Kidney (tissue), 13 donors: ENCODE measurements at regions not wholly inside any gene's neighbourhood (a gene's known extent, or its start where the extent isn't known, plus 50 kb on each side); places are given as distances from the start of the nearest gene placed in this dataset.
A peak's percentile ranks its signal among the peaks of the same experiment; 100 is the strongest.
"Not testable (repeated sequence)": the region's sequence is repeated elsewhere in the genome, so short reads cannot be mapped to it uniquely, and the experiment has no call there.

Experiments
- DNase-seq, 5 donors: peaks; one replicate each; pipeline ENCODE4 v3.0.0-alpha.2; 2013 to 2020
- FAIRE-seq: peaks from 2 replicates; lab custom pipeline; 2012; peaks lifted over from hg19 to GRCh38; lab: Jason Lieb, UNC
- H3K27ac ChIP-seq, 2 donors: one replicate each; pipeline ENCODE4 v1.7.0; 2013; ENCODE audit warnings: low read depth in 2 of 2, low read length in 2 of 2, inconsistent platforms in 1 of 2
- H3K27me3 ChIP-seq: one replicate; pipeline ENCODE4 v1.7.1; 2013; ENCODE audit warnings: low read length, inconsistent platforms; ENCODE audit not compliant: control insufficient read depth, insufficient read depth
- H3K36me3 ChIP-seq, 3 donors: one replicate each; pipeline versions ENCODE4 v1.7.0 to v1.7.1; 2013; ENCODE audit warnings: low read length in 3 of 3, control low read depth in 1 of 3, inconsistent platforms in 1 of 3; ENCODE audit not compliant: insufficient read depth in 3 of 3, control insufficient read depth in 2 of 3
- H3K4me1 ChIP-seq, 3 donors: one replicate each; pipeline versions ENCODE4 v1.7.0 to v1.7.1; 2013; ENCODE audit warnings: low read length in 3 of 3, inconsistent platforms in 1 of 3, low read depth in 1 of 3; ENCODE audit not compliant: control insufficient read depth in 2 of 3, insufficient read depth in 2 of 3
- H3K4me3 ChIP-seq, 3 donors: one replicate each; pipeline versions ENCODE4 v1.7.0 to v1.8.1; 2013; ENCODE audit warnings: low read length in 3 of 3, control low read depth in 1 of 3, inconsistent platforms in 1 of 3
- H3K9ac ChIP-seq, 3 donors: one replicate each; pipeline versions ENCODE4 v1.7.0 to v1.7.1; 2013; ENCODE audit warnings: low read length in 3 of 3, control low read depth in 1 of 3, inconsistent platforms in 1 of 3
- H3K9me3 ChIP-seq, 3 donors: one replicate each; pipeline versions ENCODE4 v1.7.0 to v1.7.1; 2013; ENCODE audit warnings: low read length in 3 of 3, control low read depth in 1 of 3, inconsistent platforms in 1 of 3; ENCODE audit not compliant: control insufficient read depth in 2 of 3, insufficient read depth in 1 of 3
- CTCF ChIP-seq: IDR thresholded peaks from 3 replicates; pipeline ENCODE4 v1.5.1; 2012; ENCODE audit warnings: mild to moderate bottlenecking, moderate library complexity, borderline replicate concordance; ENCODE audit not compliant: insufficient read depth; ENCODE audit errors: extremely low read depth
- intact Hi-C: fragments of 100-400 bp; cut with DNase I; formaldehyde crosslinking; loops from one replicate; pipeline ENCODE4 v1.11.1; 2022
- donor health status: control.
- donor health status: control.
- donor health status: control.
- donor health status: control.
- donor health status: control.
- donor health status: DM: yes; HTN: yes; CAD: no.
- donor health status: Normal renal cell carcinoma (clear cell type).

DNA sequence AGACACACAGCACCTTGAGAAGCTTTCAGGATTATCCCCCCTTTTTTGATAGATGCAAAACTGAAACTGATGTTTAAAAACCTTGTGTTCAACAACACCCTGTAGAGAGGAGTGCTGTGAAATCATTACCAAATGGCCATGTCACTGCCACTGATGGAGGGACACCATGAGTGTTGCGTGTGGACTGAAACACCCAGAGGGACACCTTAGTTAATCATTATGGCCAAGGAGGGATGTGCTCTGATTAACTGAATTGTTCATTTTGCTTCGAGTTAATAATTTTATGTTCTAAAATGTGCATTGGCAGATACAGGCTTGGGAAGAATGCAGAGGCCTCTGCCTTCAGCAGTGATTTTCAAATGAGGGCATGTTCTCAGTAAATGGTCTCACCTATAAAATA lies 226.0 kb downstream of the KLF6 start:
- Histone ChIP-seq H3K4me1 (no peaks in the 10 kb centered on the region), H3K9ac (no peak overlapping the region), H3K9me3 (no peaks in the 10 kb centered on the region), H3K27ac (no peak overlapping the region), H3K4me3 (no peak overlapping the region), H3K27me3 (no peaks in the 10 kb centered on the region), H3K36me3 (no peaks in the 10 kb centered on the region)
- intact Hi-C loops, result no loop called here
- no peak for FAIRE-seq
- TF ChIP-seq CTCF, result no peak
- DNase-seq, result no peak

GRCh38 chr10:3556191-3557017 lies 228.6 kb downstream of the KLF6 start:
- H3K36me3 ChIP-seq, H3K9me3 ChIP-seq, H3K27ac ChIP-seq, intact Hi-C loops, FAIRE-seq, H3K9ac ChIP-seq, H3K4me1 ChIP-seq, H3K27me3 ChIP-seq: not testable (repeated sequence)
- peak overlapping the region in 2 of 3 donors; percentile 29 to 41 for H3K4me3 ChIP-seq
- peak in 1 of 5 donors; percentile 41 for DNase-seq

- H3K36me3 ChIP-seq, result no peaks in the 10 kb centered on the region
- H3K27ac ChIP-seq, result no peak overlapping the region
- TF ChIP-seq CTCF, result no peak
- no peaks in the 10 kb centered on the region for H3K27me3 ChIP-seq
- H3K4me3 ChIP-seq, result no peak overlapping the region
- H3K9ac ChIP-seq, result no peak overlapping the region
- intact Hi-C loops, result no loop called here
- H3K4me1 ChIP-seq, result no peaks in the 10 kb centered on the region
- no peaks in the 10 kb centered on the region for H3K9me3 ChIP-seq
- DNase-seq, result no peak
- no peak for FAIRE-seq
Observed at GRCh38 chr10:3554121-3554522, 230.9 kb downstream of the KLF6 start.

- no peak for TF ChIP-seq CTCF
Observed at GRCh38 chr10:3552281-3552680, 232.7 kb downstream of the KLF6 start.

More at GRCh38 chr10:3552281-3552680, 232.7 kb downstream of the KLF6 start:
- no peaks in the 10 kb centered on the region for H3K27me3 ChIP-seq
- H3K36me3 ChIP-seq, result no peaks in the 10 kb centered on the region
- no peak overlapping the region for H3K9ac ChIP-seq
- intact Hi-C loops, result no loop called here
- no peaks in the 10 kb centered on the region for H3K4me1 ChIP-seq
- no peak overlapping the region for H3K4me3 ChIP-seq
- FAIRE-seq (no peak), DNase-seq (no peak)
- no peak overlapping the region for H3K27ac ChIP-seq
- no peaks in the 10 kb centered on the region for H3K9me3 ChIP-seq
